Body of pancreas (tissue), 4 donors: ENCODE measurements at regions not wholly inside any gene's neighbourhood (a gene's known extent, or its start where the extent isn't known, plus 50 kb on each side); places are given as distances from the start of the nearest gene placed in this dataset.

Experiments used
- ATAC-seq: fragments of 150-250 bp; one replicate; pipeline ENCODE4 v1.9.1; 2016
- DNase-seq, 4 donors: peaks; one replicate each; pipeline ENCODE4 v3.0.0-alpha.2; 2019
- H3K27ac ChIP-seq, 4 donors: fragments of 200-600 bp; sonication (generic); 1 replicate in 3 of 4; 2 replicates in 1 of 4; pipeline versions ENCODE4 v1.5.1 to v1.6.1; 2016 to 2019; ENCODE audit warnings: mild to moderate bottlenecking in 1 of 4, mixed read lengths in 1 of 4, moderate library complexity in 1 of 4
- H3K27me3 ChIP-seq, 2 donors: fragments of 200-600 bp; sonication (generic); one replicate each; pipeline ENCODE4 v1.6.0; 2016; ENCODE audit warnings: mild to moderate bottlenecking in 1 of 2
- H3K36me3 ChIP-seq, 2 donors: fragments of 200-600 bp; sonication (generic); replicated peaks in 1 of 2; 2 replicates each; pipeline ENCODE4 v1.5.1; 2016; ENCODE audit warnings: low read depth in 2 of 2; ENCODE audit not compliant: insufficient read depth in 1 of 2
- H3K4me1 ChIP-seq: fragments of 200-600 bp; sonication (generic); one replicate; pipeline ENCODE4 v1.6.0; 2016
- H3K4me3 ChIP-seq, 2 donors: fragments of 200-600 bp; sonication (generic); 1 replicate in 1 of 2; 2 replicates in 1 of 2; pipeline ENCODE4 v1.5.1; 2016 to 2019
- H3K9me3 ChIP-seq, 3 donors: fragments of 200-600 bp; sonication (generic); 1 replicate in 2 of 3; 2 replicates in 1 of 3; pipeline ENCODE4 v1.5.1; 2016
- POLR2A ChIP-seq, 3 donors: fragments of 450-650 bp; IDR thresholded peaks; one replicate each; pipeline ENCODE4 v1.6.1; 2016; ENCODE audit warnings: antibody characterized with exemption in 3 of 3, mild to moderate bottlenecking in 2 of 3
- WGBS, 2 donors: methylation state at CpG; one replicate each; pipeline ENCODE4 v1.1.5; 2017; 5-methylcytosine and 5-hydroxymethylcytosine counted together
- intact Hi-C: fragments of 100-400 bp; cut with DNase I; formaldehyde crosslinking; loops from one replicate; pipeline ENCODE4 v1.15.1; 2023
- TF ChIP-seq, protein P1 (sequence below), 7 experiments: fragments of 450-650 bp in 4 of 7; fragments of 200-600 bp in 3 of 7; sonication (generic) in 3 of 7; IDR thresholded peaks; one replicate each; pipeline ENCODE4 v1.5.1; 2016 to 2019; ENCODE audit warnings: antibody characterized with exemption in 7 of 7

DNA sequence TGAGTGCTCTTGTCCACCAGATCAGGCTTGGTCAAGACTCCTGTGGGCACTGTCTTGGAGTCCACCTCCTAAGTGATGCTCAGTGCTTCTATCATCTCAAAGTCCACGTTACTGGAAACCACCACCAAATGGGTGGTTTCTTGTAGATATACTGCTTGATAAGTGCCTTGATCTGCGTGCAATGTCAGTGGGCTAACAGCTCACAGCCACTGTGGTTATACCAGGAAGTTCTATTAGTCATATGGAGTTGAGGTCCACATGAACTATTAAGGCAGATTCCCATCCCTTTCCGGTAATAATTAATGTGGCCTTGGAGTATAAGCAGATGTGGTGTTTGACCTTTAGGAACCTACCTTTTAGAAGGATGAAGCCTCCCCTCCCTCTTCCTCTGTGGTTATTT lies 161.9 kb downstream of the ZNF518B start:
- no peaks in the 10 kb centered on the region for H3K36me3 ChIP-seq
- intact Hi-C loops, result no loop called here
- no peaks in the 10 kb centered on the region for H3K4me1 ChIP-seq
- no peak overlapping the region for H3K4me3 ChIP-seq
- TF ChIP-seq POLR2A (IDR thresholded peaks at IDR 0.05), result no peak
- TF ChIP-seq, protein P1, sequence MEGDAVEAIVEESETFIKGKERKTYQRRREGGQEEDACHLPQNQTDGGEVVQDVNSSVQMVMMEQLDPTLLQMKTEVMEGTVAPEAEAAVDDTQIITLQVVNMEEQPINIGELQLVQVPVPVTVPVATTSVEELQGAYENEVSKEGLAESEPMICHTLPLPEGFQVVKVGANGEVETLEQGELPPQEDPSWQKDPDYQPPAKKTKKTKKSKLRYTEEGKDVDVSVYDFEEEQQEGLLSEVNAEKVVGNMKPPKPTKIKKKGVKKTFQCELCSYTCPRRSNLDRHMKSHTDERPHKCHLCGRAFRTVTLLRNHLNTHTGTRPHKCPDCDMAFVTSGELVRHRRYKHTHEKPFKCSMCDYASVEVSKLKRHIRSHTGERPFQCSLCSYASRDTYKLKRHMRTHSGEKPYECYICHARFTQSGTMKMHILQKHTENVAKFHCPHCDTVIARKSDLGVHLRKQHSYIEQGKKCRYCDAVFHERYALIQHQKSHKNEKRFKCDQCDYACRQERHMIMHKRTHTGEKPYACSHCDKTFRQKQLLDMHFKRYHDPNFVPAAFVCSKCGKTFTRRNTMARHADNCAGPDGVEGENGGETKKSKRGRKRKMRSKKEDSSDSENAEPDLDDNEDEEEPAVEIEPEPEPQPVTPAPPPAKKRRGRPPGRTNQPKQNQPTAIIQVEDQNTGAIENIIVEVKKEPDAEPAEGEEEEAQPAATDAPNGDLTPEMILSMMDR (IDR thresholded peaks at IDR 0.05), result no peak
- no peaks in the 10 kb centered on the region for H3K9me3 ChIP-seq
- DNase-seq, result no peak
- H3K27ac ChIP-seq, result no peak overlapping the region
- no peaks in the 10 kb centered on the region for H3K27me3 ChIP-seq
- 51 to 58% methylated on average over 3 of the region's 3 CpGs for WGBS, 2 donors
- ATAC-seq, result no peak

GRCh38 chr4:10289538-10289906 lies 167.7 kb downstream of the ZNF518B start:
- no peaks in the 10 kb centered on the region for H3K4me1 ChIP-seq
- no peaks in the 10 kb centered on the region for H3K9me3 ChIP-seq
- no peak overlapping the region for H3K27ac ChIP-seq
- intact Hi-C loops, result no loop called here
- WGBS, 2 donors, result 39 to 46% methylated on average over 2 of the region's 2 CpGs
- no peak overlapping the region for H3K4me3 ChIP-seq
- ATAC-seq (no peak), DNase-seq (no peak)
- H3K36me3 ChIP-seq, result no peaks in the 10 kb centered on the region
- H3K27me3 ChIP-seq, result no peaks in the 10 kb centered on the region
- TF ChIP-seq, protein P1 (IDR thresholded peaks at IDR 0.05), result no peak
- no peak for TF ChIP-seq POLR2A (IDR thresholded peaks at IDR 0.05)

DNA sequence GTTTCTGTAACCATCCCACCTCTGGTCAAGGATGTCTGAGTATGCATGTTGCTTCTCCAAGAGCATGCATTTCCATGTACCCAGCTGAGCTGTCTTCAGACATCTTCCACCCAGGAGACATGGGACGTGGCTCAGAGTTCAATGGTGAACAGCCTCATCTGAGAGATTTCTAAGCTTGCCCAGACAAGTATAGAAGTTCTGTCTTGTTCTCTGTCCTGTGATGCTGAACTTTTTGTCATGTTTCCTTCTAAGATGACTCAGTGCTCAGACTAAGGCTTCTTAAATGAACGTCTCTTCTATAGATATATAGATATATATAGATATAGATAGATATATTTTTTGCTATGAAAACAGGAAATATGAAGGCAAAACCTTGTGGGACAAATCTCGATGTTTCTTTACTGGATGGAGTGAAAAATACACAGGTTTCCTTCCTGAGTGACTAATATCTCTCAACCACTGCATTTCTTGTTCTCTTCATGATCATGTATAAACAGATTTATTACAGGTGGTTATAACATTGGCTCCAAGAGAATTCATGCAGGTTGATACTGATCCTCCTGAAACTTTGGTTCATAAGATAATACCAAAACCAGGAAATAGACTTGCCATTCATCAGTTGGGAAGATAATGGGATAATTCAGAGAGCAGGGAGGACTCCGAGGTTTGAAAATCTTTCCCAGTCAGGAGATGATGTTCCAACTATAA lies 168.2 kb downstream of the ZNF518B start:
- intact Hi-C loops, result no loop called here
- Histone ChIP-seq H3K27ac (no peak overlapping the region), H3K27me3 (no peaks in the 10 kb centered on the region), H3K4me1 (no peaks in the 10 kb centered on the region), H3K9me3 (no peaks in the 10 kb centered on the region), H3K36me3 (no peaks in the 10 kb centered on the region), H3K4me3 (no peak overlapping the region)
- WGBS, 2 donors, result 47% methylated on average over 4 of the region's 4 CpGs
- TF ChIP-seq, protein P1 (IDR thresholded peaks at IDR 0.05), result no peak
- no peak for TF ChIP-seq POLR2A (IDR thresholded peaks at IDR 0.05)
- DNase-seq (no peak), ATAC-seq (no peak)

DNA sequence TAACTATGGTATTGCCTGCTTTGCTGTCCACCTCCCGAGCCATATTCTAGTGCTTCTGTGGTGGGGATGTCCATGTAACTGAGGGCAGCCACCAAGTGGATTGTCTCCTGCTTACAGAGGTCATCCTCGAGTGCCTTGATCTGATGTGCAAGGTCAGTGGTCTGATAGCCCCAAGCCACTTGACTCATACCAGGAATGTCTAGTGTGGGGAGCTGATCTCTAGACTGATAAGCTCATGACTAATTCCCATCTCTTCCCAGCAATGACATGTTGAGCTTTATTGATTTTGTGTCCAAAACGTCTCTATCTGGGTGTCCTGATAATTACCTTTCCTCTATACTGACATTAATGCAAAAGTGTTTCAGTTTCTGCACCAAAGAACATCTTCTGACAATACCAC lies 168.4 kb upstream of the WDR1 start:
- no peaks in the 10 kb centered on the region for H3K4me1 ChIP-seq
- ATAC-seq (no peak), DNase-seq (no peak)
- intact Hi-C loops, result no loop called here
- H3K36me3 ChIP-seq, result no peaks in the 10 kb centered on the region
- H3K27me3 ChIP-seq, result no peaks in the 10 kb centered on the region
- no peak overlapping the region for H3K4me3 ChIP-seq
- H3K27ac ChIP-seq, result no peak overlapping the region
- 32 to 44% methylated on average over 3 of the region's 3 CpGs for WGBS, 2 donors
- TF ChIP-seq POLR2A (IDR thresholded peaks at IDR 0.05), result no peak
- TF ChIP-seq, protein P1 (IDR thresholded peaks at IDR 0.05), result no peak
- H3K9me3 ChIP-seq, result no peaks in the 10 kb centered on the region

GRCh38 chr4:10283761-10284160 lies 167.2 kb upstream of the WDR1 start:
- TF ChIP-seq POLR2A (IDR thresholded peaks at IDR 0.05), result no peak
- TF ChIP-seq, protein P1 (IDR thresholded peaks at IDR 0.05), result no peak
- Histone ChIP-seq H3K27ac (no peak overlapping the region), H3K9me3 (no peaks in the 10 kb centered on the region), H3K36me3 (no peaks in the 10 kb centered on the region), H3K4me3 (no peak overlapping the region), H3K4me1 (no peaks in the 10 kb centered on the region), H3K27me3 (no peaks in the 10 kb centered on the region)
- ATAC-seq (no peak), DNase-seq (no peak)
- WGBS, 2 donors, result 43% methylated on average over 2 of the region's 2 CpGs
- intact Hi-C loops, result no loop called here
